Cardiac septum (tissue), 1 donor: ENCODE measurements at regions not wholly inside any gene's neighbourhood (a gene's known extent, or its start where the extent isn't known, plus 50 kb on each side); places are given as distances from the start of the nearest gene placed in this dataset.

ENCODE experiments used
- DNase-seq: peaks from one replicate; pipeline ENCODE4 v3.0.0-alpha.2; 2020; ENCODE audit warnings: low spot score
- intact Hi-C: fragments of 100-400 bp; cut with DNase I; formaldehyde crosslinking; loops from one replicate; pipeline ENCODE4 v1.14.0; 2022
- donor health status: DM: no; HTN: no; CAD: no.

- intact Hi-C loops: no loop called here
- DNase-seq: no peak
Measured at GRCh38 chr13:40170091-40170490, 496.4 kb downstream of the FOXO1 start.

GRCh38 chr13:40170982-40171381 is 495.5 kb downstream of the FOXO1 start:
- intact Hi-C loops: no loop called here
- no peak for DNase-seq

DNA sequence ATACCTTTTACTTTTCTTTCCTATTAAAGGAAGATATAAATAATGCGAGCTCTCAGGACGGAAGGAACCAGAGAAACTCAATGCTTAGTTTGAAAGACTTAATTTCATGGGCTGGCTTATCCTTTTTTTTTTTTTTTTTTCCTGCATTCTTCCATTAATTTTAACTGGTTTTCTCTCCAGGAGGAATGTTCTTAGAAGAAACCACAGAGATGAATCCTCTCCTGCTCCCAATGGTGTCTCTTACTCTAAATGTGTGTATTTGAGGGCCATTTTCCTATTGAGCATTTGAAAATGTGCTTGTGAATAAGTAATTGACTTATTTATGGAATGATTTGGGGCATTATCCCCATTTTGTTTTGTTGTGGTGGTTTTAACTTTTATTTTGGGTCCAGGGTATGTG is 494.9 kb downstream of the FOXO1 start:
- intact Hi-C loops: no loop called here
- no peak for DNase-seq

DNA sequence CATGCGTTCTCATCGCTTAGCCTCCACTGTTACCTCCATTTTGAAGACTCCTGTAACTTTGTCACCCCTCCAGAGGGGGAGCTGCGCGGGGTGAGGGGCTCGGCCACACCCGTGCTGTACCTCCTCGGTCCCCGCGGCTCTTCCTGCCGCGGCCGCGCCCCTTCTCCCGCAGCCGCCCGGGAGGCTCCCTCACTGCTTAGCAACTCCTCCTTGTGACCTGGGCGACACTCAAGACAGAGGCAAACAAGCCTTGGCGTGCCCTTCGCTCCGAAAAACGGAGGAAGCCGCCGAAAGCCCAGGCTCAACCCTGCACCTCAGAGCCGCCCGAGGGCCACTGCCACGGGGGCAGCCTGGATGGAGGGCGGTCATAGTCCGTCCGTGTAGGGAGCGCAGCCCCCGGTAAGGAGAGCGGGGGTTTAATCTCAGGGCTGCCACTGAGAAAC is 494.3 kb downstream of the FOXO1 start:
- intact Hi-C loops: no loop called here
- no peak for DNase-seq

- DNase-seq: no peak
- intact Hi-C loops: no loop called here
Measured at GRCh38 chr13:40172878-40173277, 493.6 kb downstream of the FOXO1 start.

DNA sequence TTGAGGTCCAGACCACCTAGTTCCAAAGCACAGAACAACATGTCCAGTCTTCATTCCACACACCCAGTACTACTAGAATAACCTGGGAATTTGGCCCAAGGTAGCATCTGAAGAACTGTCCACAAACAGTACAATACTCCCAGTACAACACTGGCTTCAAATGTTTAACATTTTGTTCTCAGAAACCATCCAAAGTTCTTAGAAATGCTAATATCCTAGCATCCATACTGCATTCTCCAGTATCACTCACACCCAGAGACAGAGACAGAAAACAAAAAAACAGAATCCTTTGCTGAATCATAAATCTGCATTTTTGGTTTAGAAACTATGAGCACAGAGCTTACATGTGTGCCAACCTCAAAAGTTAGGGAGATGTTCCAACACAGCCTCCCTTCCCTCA is 490.8 kb downstream of the FOXO1 start:
- DNase-seq: no peak
- intact Hi-C loops: no loop called here

DNA sequence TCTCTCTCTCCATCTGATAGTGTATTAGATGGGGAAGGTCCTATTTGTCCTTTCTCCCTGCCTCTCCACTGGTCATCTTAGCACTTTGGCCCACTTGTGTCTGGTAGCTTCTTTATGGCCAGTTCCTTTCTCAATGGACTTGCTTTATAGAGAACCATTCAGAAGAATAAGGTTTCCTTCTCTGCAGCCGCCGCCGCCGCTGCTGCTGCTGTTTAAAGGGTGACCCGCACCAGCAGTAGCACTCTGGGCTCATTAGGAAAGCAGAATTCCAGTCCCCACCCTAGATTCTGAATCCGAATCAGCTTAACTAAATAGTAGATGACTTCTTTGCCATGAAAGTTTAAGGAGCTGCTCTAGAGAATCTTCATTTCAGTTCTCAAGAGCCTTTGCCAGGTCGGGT is 490.2 kb downstream of the FOXO1 start:
- intact Hi-C loops: no loop called here
- DNase-seq: no peak

- intact Hi-C loops: no loop called here
Measured at GRCh38 chr13:40178130-40178529, 488.3 kb downstream of the FOXO1 start.

DNA sequence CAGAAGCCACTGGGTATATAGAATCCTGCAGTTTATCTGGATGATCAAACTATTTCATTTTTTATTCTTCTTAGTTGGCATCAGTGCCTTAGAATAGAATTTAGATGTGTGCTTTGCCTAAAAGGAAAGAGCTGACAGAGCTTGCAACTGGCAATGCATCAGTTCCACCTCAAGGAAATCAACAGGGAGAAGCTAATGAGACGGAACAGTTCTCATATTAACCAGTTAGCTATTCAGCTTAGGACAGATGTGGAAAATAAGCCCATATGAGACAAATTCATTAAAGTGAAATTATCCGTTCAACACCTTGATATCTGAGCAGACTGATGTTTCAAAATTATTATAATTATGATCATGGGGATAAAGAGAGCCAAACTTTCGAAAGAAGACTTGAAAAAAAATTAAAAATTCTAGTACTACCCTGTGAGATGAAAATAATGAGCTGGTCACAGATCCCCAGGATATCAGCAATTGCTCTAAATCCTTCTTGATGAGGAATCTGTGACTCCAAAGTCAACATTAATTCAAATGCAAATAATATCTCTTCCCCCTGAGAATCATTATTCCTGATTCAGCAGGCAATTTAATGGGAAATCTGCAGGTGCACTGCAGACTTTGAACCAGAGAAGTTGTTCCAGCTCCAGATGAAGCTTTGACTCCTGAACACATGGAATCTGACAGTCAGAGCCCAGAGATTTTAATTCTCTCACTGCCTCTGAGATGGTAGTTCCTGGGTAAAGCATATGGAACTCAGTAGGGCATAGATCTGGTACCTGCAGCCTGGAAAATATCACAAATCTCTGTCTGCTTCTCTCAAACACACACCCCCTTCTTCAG is 486.8 kb downstream of the FOXO1 start:
- DNase-seq: no peak
- intact Hi-C loops: no loop called here

More at GRCh38 chr13:40178130-40178529, 488.3 kb downstream of the FOXO1 start:
- no peak for DNase-seq

DNA sequence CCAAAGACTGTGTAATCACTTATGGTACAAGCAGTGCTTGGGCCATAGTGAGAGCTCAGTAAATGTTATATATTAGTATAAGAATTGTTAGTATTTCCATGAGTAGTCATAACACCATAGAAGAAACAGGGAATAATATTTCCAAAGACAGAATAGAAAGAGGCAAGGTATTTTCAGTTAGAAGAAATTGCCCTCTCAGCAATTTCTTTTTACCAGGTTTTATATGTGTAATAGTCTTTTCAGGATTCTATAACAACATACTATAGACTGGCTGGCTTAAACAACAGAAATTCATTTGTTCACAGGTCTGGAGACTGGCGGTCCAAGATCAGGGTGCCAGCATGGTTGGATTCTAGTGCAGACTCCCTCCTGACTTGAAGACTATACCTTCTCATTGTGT is 485.7 kb downstream of the FOXO1 start:
- intact Hi-C loops: no loop called here
- no peak for DNase-seq

DNA sequence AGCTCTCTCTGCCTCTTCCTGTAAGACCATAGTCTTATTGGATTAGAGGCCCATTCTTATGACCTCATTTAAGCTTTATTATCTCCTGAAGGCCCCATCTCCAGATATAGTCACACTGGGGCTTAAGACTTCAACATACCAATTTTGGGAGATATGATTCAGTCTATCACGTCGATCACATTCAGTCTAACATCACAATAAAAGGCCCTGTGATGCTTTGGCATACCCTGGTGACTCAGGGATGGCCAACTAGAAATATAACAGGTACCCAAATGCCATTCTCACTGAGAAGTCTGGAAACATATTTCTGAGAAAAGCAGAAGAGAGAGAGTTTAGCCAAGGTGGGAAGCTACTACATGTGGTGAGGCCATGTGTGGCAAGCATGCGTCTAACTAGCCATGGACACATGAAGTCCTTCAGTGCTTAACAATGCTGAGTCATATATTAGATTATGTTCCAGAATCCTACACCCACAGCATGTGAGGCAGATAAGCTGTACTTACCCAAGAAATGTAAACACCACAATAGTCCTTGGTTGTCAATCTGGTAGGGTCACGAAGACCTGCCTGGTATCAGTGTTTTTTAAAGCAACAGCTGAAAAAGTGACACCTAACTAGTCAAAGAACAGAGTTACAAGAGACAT is 485.1 kb downstream of the FOXO1 start:
- DNase-seq: no peak
- intact Hi-C loops: no loop called here

DNA sequence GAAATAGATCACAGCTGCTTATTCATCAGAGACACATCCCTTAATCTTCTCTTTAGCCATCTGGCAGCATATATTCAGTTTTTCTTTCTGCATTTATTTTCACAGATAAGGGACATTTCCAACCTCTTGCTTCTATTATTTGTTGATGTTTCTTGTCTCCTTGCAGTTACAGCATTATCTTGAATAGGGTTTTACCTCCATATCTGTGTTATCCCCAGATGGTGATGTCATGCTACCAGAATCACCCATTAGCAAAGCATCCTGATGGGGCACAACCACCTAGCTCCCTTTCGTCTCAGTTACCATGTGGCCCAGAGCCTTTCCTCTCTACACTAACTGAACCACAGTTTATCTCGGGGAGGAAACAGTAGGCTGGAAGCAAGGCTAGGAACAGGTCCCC is 483.9 kb downstream of the FOXO1 start:
- DNase-seq: no peak
- intact Hi-C loops: no loop called here

DNA sequence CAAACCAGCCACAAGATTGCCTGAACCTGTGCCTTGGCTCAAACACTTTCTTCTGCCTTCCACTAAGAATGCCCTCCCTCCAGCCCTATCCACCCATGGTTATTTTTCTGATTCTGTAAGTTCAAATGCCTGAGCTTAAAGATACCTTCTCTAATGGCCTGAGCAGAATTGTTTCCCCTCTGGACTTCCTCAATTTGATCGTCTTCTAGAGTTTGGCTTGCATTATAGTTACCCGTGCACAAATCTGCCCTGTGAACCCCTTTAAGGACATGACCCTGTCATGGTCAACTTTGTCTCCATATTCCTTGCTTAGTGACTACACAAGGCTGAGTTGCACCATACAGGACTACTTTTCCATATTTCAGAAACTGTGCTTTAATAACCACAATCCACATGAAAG is 481.0 kb downstream of the FOXO1 start:
- DNase-seq: no peak
- intact Hi-C loops: no loop called here

DNA sequence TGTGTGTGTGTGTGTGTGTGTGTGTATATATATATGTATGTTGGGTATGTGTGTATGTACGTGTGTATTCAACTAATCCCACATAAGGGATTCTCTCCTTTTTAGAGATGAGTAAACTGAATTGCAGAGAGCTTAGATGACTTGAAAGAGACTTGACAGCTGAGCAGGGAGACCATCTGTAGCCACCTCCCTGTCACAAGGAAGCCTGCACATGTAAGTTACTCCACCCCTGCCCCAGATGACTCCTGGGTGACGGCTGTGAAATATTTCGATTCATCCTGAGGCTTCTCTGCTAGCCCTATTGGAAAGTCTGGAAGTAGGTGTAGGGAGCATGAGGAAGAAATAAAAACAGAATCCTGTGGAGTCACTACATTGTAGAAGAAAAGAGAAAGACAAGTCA is 480.4 kb downstream of the FOXO1 start:
- no peak for DNase-seq
- intact Hi-C loops: no loop called here

- no peak for DNase-seq
- intact Hi-C loops: no loop called here
Measured at GRCh38 chr13:40186626-40187323, 479.7 kb downstream of the FOXO1 start.

DNA sequence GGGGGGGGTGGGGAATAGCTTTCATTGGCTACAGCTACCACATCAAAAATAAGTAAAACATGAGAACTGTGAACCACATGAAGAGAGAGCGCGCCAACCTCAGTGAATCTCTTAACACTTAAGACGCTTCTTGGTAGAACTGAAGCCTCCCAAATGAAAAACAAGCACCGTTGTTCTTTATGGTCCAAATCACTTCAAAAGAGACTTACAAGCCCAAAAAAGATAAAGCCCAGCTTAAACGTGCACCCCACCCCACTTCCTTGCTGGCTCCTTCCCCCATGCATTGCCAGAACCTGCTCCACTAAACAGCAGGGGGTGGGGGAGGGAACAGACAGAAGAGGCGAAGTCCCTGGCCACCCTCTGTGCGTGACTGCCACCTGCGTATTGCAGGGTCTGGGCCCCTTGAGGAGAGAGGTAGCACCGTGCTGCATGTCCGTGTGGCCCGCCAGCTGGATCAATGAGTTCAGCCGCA is 479.1 kb downstream of the FOXO1 start:
- DNase-seq: no peak
- intact Hi-C loops: no loop called here

DNA sequence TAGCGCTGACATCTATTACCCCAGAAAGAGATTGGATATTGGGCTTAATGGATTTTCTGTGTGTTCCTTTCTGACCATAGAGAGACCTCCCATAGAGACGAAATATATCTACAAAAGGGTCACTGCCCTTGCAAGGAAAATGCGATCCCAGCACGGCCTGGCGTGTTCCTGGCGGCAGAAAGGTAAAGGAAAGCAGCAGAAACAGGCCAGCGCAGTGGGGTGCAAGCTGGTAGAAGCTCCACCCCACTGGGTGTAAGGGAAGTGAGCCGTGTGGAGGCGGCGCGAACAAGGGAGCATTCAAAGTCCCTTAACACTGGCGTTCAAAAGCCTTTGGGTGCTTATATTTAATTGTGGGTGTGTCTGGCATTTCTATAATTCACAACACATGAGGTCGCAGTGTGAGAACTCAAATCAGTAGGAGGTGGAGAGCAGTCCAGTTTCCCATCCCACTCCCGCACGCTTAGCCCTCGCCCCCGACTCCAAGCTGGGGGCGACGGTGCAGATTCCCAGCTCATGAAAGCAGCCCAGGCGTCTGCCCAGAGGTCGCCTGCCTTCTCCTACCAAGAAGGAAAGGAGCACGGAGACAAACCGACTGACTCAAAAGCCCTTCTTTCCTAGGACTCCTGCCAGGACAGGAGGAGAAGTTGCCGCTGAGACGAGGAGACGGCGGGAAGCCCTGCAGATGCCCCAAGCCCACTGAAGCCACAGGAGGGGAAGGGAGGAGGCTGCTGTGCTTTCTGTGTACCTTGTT is 478.4 kb downstream of the FOXO1 start:
- intact Hi-C loops: no loop called here
- DNase-seq: no peak

DNA sequence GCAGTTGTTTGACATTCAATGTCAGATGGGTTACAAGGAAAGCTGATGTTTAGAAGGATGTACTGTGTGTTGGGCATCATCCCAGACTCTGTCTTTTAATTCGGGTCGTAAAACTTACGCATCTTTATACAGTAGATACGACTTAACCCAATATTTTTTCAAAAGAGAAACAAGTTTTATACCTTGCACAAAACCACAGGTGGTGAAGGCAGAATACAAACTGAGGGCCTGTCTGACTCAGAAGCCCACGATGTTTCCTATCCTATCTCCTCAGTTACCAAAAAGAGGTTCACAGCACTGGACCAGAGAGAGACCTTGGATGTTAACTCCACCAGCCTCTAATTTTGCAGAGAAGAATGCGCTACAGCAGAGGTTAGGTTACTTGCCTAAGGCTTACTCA is 477.0 kb downstream of the FOXO1 start:
- DNase-seq: no peak
- intact Hi-C loops: no loop called here

GRCh38 chr13:40189898-40190630 is 476.4 kb downstream of the FOXO1 start:
- intact Hi-C loops: loop anchor here (5.0 kb wide), 1 partner anchor 477 kb away; the partner anchor contains the start of gene FOXO1
- DNase-seq: no peak
